ENCODE measurements at regions not wholly inside any gene's neighbourhood (a gene's known extent, or its start where the extent isn't known, plus 50 kb on each side); places are given as distances from the start of the nearest gene placed in this dataset.

DNA sequence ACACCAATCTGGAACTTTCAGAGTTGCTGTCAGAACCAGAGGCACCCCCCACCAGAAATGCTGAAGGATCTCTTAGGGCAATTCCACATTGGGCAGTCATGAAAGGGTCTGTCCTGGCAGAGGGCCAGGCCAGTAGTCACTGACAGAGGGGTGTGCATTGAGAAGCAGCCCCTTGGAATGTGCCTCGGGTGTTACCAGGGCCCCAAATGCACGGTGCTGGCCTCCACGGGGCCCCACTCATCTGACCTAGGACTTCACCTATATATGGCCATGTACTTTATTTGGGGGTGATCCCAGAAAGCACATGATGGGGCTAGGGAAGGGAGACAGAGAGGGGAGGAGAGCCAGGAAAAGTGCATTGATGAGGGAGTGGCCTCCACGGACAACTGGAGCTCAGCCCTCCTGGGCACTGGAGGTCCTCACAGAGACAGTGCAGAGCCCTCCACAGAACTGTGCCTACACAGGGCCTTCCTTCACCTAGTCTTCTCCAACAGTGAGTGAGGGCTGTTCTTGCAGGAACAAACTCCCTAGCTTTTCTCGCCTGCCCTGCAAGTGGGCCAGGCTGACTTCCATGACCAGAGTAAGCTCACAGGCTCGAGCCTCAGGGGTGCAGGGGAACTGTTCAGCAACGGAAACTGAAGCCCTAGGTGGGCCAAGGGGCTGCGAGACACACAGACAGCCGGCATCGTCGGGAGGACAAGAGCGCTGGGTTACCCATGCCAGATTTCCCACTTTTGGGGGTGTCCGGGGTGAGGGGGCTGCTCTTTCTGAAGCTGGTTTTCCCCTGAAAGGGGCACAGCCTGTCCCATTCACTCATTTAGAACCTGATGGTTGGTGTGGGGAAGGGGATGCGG is 136.2 kb downstream of the HMX1 start:
- WGBS (ENCODE audit: insufficient coverage, insufficient read length): no CpG with 5 or more reads among the region's 14 CpGs
- Histone ChIP-seq H3K36me3 (ENCODE audit: control insufficient read depth, insufficient read depth, low read length) (no peaks in the 10 kb centered on the region; the same call in 1 of the 2 replicates), H3K4me3 (ENCODE audit: low read length) (no peak overlapping the region), H3K27me3 (ENCODE audit: control insufficient read depth, insufficient read depth, low read length) (no peaks in the 10 kb centered on the region), H3K27ac (ENCODE audit: low read length) (no peak overlapping the region), H3K9me3 (ENCODE audit: control insufficient read depth, insufficient read depth, low read length) (peaks cover 2% of the 10 kb centered on the region), H3K4me1 (ENCODE audit: control insufficient read depth, insufficient read depth, low read length) (peaks cover 2% of the 10 kb centered on the region; the same call in 1 of the 2 replicates)
- DNase-seq (ENCODE audit: low read depth, low spot score): no peak

GRCh38 chr4:8732681-8733243 is 138.9 kb downstream of the HMX1 start:
- H3K4me3 ChIP-seq (ENCODE audit: low read length): no peak overlapping the region
- H3K27ac ChIP-seq (ENCODE audit: low read length): no peak overlapping the region
- no CpG with 5 or more reads among the region's 5 CpGs for WGBS (ENCODE audit: insufficient coverage, insufficient read length)
- H3K36me3 ChIP-seq (ENCODE audit: control insufficient read depth, insufficient read depth, low read length): no peaks in the 10 kb centered on the region; the same call in 1 of the 2 replicates
- H3K4me1 ChIP-seq (ENCODE audit: control insufficient read depth, insufficient read depth, low read length): no peaks in the 10 kb centered on the region
- peaks cover 2% of the 10 kb centered on the region for H3K9me3 ChIP-seq (ENCODE audit: control insufficient read depth, insufficient read depth, low read length)
- DNase-seq (ENCODE audit: low read depth, low spot score): no peak
- H3K27me3 ChIP-seq (ENCODE audit: control insufficient read depth, insufficient read depth, low read length): no peaks in the 10 kb centered on the region

GRCh38 chr4:8732092-8732491 is 139.5 kb downstream of the CPZ start:
- H3K4me1 ChIP-seq (ENCODE audit: control insufficient read depth, insufficient read depth, low read length): no peaks in the 10 kb centered on the region
- H3K4me3 ChIP-seq (ENCODE audit: low read length): no peak overlapping the region
- H3K36me3 ChIP-seq (ENCODE audit: control insufficient read depth, insufficient read depth, low read length): no peaks in the 10 kb centered on the region; the same call in 1 of the 2 replicates
- no peak overlapping the region for H3K27ac ChIP-seq (ENCODE audit: low read length)
- no peak for DNase-seq (ENCODE audit: low read depth, low spot score)
- H3K9me3 ChIP-seq (ENCODE audit: control insufficient read depth, insufficient read depth, low read length): peaks cover 2% of the 10 kb centered on the region
- no peaks in the 10 kb centered on the region for H3K27me3 ChIP-seq (ENCODE audit: control insufficient read depth, insufficient read depth, low read length)
- no CpG with 5 or more reads among the region's 10 CpGs for WGBS (ENCODE audit: insufficient coverage, insufficient read length)

- H3K27ac ChIP-seq (ENCODE audit: low read length): no peak overlapping the region
- H3K36me3 ChIP-seq (ENCODE audit: control insufficient read depth, insufficient read depth, low read length): no peaks in the 10 kb centered on the region; the same call in 1 of the 2 replicates
- H3K4me1 ChIP-seq (ENCODE audit: control insufficient read depth, insufficient read depth, low read length): no peaks in the 10 kb centered on the region
- H3K4me3 ChIP-seq (ENCODE audit: low read length): no peak overlapping the region
- DNase-seq (ENCODE audit: low read depth, low spot score): no peak
- peaks cover 2% of the 10 kb centered on the region for H3K9me3 ChIP-seq (ENCODE audit: control insufficient read depth, insufficient read depth, low read length)
- no CpG with 5 or more reads among the region's 6 CpGs for WGBS (ENCODE audit: insufficient coverage, insufficient read length)
- no peaks in the 10 kb centered on the region for H3K27me3 ChIP-seq (ENCODE audit: control insufficient read depth, insufficient read depth, low read length)
These were observed 138.8 kb downstream of the CPZ start for GRCh38 chr4:8731364-8731763.

- WGBS (ENCODE audit: insufficient coverage, insufficient read length): no CpG with 5 or more reads among the region's 6 CpGs
These were observed 138.1 kb downstream of the CPZ start for GRCh38 chr4:8730681-8731080.

DNA sequence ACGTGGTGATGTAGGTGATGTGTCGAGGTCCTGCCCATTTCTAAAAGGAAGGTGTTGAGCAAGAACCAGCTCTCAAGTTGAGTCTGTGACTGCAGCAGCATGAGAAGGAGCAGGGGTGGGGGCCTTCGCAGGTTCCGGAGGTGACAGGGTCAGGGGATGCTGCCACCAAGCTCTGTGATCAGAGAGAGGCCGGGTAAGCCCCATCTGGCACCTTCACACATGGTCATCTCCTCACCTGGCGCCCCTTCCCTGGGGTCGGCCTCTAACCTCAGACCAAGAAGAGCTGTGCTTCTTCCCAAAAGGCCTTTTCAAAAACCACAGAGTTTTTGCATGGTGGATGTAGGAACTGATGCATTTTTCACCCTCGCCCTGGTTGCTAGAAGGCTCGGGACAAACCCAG is 137.6 kb downstream of the CPZ start:
- WGBS (ENCODE audit: insufficient coverage, insufficient read length): no CpG with 5 or more reads among the region's 9 CpGs

More at GRCh38 chr4:8730681-8731080, 138.1 kb downstream of the CPZ start:
- H3K27ac ChIP-seq (ENCODE audit: low read length): no peak overlapping the region
- no peaks in the 10 kb centered on the region for H3K4me1 ChIP-seq (ENCODE audit: control insufficient read depth, insufficient read depth, low read length)
- H3K27me3 ChIP-seq (ENCODE audit: control insufficient read depth, insufficient read depth, low read length): no peaks in the 10 kb centered on the region
- H3K36me3 ChIP-seq (ENCODE audit: control insufficient read depth, insufficient read depth, low read length): no peaks in the 10 kb centered on the region; the same call in 1 of the 2 replicates
- DNase-seq (ENCODE audit: low read depth, low spot score): no peak
- H3K9me3 ChIP-seq (ENCODE audit: control insufficient read depth, insufficient read depth, low read length): peaks cover 2% of the 10 kb centered on the region
- H3K4me3 ChIP-seq (ENCODE audit: low read length): no peak overlapping the region

GRCh38 chr4:8729408-8730149 is 137.0 kb downstream of the CPZ start:
- Histone ChIP-seq H3K9me3 (ENCODE audit: control insufficient read depth, insufficient read depth, low read length) (peaks cover 1% of the 10 kb centered on the region), H3K27ac (ENCODE audit: low read length) (no peak overlapping the region), H3K4me3 (ENCODE audit: low read length) (no peak overlapping the region), H3K4me1 (ENCODE audit: control insufficient read depth, insufficient read depth, low read length) (no peaks in the 10 kb centered on the region), H3K27me3 (ENCODE audit: control insufficient read depth, insufficient read depth, low read length) (no peaks in the 10 kb centered on the region), H3K36me3 (ENCODE audit: control insufficient read depth, insufficient read depth, low read length) (no peaks in the 10 kb centered on the region; the same call in 1 of the 2 replicates)
- no peak for DNase-seq (ENCODE audit: low read depth, low spot score)
- WGBS (ENCODE audit: insufficient coverage, insufficient read length): no CpG with 5 or more reads among the region's 18 CpGs

More for the DNA sequence above, 137.6 kb downstream of the CPZ start:
- no peaks in the 10 kb centered on the region for H3K4me1 ChIP-seq (ENCODE audit: control insufficient read depth, insufficient read depth, low read length)
- no peak overlapping the region for H3K27ac ChIP-seq (ENCODE audit: low read length)
- H3K36me3 ChIP-seq (ENCODE audit: control insufficient read depth, insufficient read depth, low read length): no peaks in the 10 kb centered on the region; the same call in 1 of the 2 replicates
- H3K9me3 ChIP-seq (ENCODE audit: control insufficient read depth, insufficient read depth, low read length): peaks cover 2% of the 10 kb centered on the region
- DNase-seq (ENCODE audit: low read depth, low spot score): no peak
- H3K4me3 ChIP-seq (ENCODE audit: low read length): no peak overlapping the region
- no peaks in the 10 kb centered on the region for H3K27me3 ChIP-seq (ENCODE audit: control insufficient read depth, insufficient read depth, low read length)

GRCh38 chr4:8728536-8729407 is 136.2 kb downstream of the CPZ start:
- no CpG with 5 or more reads among the region's 21 CpGs for WGBS (ENCODE audit: insufficient coverage, insufficient read length)
- H3K27ac ChIP-seq (ENCODE audit: low read length): no peak overlapping the region
- no peaks in the 10 kb centered on the region; the same call in 1 of the 2 replicates for H3K36me3 ChIP-seq (ENCODE audit: control insufficient read depth, insufficient read depth, low read length)
- H3K4me1 ChIP-seq (ENCODE audit: control insufficient read depth, insufficient read depth, low read length): no peaks in the 10 kb centered on the region
- DNase-seq (ENCODE audit: low read depth, low spot score): no peak
- no peaks in the 10 kb centered on the region for H3K27me3 ChIP-seq (ENCODE audit: control insufficient read depth, insufficient read depth, low read length)
- H3K4me3 ChIP-seq (ENCODE audit: low read length): no peak overlapping the region
- no peaks in the 10 kb centered on the region for H3K9me3 ChIP-seq (ENCODE audit: control insufficient read depth, insufficient read depth, low read length)

- Histone ChIP-seq H3K4me3 (ENCODE audit: low read length) (no peak overlapping the region), H3K27me3 (ENCODE audit: control insufficient read depth, insufficient read depth, low read length) (no peaks in the 10 kb centered on the region), H3K9me3 (ENCODE audit: control insufficient read depth, insufficient read depth, low read length) (no peaks in the 10 kb centered on the region), H3K4me1 (ENCODE audit: control insufficient read depth, insufficient read depth, low read length) (no peaks in the 10 kb centered on the region), H3K36me3 (ENCODE audit: control insufficient read depth, insufficient read depth, low read length) (no peaks in the 10 kb centered on the region; the same call in 1 of the 2 replicates), H3K27ac (ENCODE audit: low read length) (no peak overlapping the region)
- no peak for DNase-seq (ENCODE audit: low read depth, low spot score)
- no CpG with 5 or more reads among the region's 16 CpGs for WGBS (ENCODE audit: insufficient coverage, insufficient read length)
These were observed 135.3 kb downstream of the CPZ start for GRCh38 chr4:8727546-8728510.
